ENCODE measurements at regions not wholly inside any gene's neighbourhood (a gene's known extent, or its start where the extent isn't known, plus 50 kb on each side); places are given as distances from the start of the nearest gene placed in this dataset.
A peak's percentile ranks its signal among the peaks of the same experiment; 100 is the strongest.
"Not testable (repeated sequence)": the region's sequence is repeated elsewhere in the genome, so short reads cannot be mapped to it uniquely, and the experiment has no call there.

DNA sequence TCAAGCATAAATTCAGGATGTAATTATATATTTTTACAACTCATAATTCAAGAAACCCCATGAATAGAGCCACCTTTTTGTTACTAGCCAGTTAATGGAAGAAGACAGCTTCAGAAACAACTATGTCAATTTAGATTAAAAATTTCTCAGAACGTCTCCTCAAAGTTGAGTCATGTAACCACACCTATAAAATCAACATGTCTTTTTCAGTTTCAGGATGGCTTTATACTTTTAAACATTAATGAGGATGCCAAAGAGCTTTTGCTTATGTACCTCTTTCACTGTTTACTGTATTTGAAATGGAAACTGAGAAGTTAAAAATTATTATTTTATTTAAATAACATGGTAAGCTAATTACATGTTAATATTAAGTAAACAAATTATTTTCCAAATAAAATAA is 280.1 kb downstream of the PTH2R start:
- Histone ChIP-seq H3K27ac (no peak overlapping the region), H3K4me3 (no peak overlapping the region), H3K36me3 (no peaks in the 10 kb centered on the region), H3K27me3 (no peaks in the 10 kb centered on the region), H3K4me1 (no peaks in the 10 kb centered on the region), H3K9me3 (peaks cover 0 to 28% of the 10 kb centered on the region in 2 donors)
- ATAC-seq (no peak), DNase-seq (no peak)
- intact Hi-C loops (cut with DNase I) = no loop called here
- TF ChIP-seq, protein P1, sequence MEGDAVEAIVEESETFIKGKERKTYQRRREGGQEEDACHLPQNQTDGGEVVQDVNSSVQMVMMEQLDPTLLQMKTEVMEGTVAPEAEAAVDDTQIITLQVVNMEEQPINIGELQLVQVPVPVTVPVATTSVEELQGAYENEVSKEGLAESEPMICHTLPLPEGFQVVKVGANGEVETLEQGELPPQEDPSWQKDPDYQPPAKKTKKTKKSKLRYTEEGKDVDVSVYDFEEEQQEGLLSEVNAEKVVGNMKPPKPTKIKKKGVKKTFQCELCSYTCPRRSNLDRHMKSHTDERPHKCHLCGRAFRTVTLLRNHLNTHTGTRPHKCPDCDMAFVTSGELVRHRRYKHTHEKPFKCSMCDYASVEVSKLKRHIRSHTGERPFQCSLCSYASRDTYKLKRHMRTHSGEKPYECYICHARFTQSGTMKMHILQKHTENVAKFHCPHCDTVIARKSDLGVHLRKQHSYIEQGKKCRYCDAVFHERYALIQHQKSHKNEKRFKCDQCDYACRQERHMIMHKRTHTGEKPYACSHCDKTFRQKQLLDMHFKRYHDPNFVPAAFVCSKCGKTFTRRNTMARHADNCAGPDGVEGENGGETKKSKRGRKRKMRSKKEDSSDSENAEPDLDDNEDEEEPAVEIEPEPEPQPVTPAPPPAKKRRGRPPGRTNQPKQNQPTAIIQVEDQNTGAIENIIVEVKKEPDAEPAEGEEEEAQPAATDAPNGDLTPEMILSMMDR (IDR thresholded peaks at IDR 0.05) = no peak

DNA sequence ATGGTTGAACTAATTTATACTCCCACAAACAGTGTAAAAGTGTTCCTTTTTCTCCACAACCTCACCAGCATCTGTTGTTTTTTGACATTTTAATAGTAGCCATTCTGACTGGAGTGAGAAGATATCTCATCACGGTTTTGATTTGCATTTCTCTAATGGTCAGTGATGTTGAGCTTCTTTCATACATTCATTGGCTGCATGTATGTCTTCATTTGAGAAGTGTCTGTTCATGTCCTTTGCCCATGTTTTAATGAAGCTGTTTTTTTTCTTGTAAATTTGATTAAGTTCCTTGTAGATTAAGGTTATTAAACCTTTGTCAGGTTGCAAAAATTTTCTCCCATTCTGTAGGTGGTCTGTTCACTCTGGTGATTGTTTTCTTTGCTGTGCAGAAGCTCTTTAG is 281.1 kb downstream of the PTH2R start:
- ATAC-seq; H3K4me1 ChIP-seq; H3K4me3 ChIP-seq; H3K27me3 ChIP-seq; intact Hi-C loops (cut with DNase I); H3K27ac ChIP-seq; H3K36me3 ChIP-seq; DNase-seq: not testable (repeated sequence)
- H3K9me3 ChIP-seq = peaks cover 0 to 25% of the 10 kb centered on the region in 2 donors

DNA sequence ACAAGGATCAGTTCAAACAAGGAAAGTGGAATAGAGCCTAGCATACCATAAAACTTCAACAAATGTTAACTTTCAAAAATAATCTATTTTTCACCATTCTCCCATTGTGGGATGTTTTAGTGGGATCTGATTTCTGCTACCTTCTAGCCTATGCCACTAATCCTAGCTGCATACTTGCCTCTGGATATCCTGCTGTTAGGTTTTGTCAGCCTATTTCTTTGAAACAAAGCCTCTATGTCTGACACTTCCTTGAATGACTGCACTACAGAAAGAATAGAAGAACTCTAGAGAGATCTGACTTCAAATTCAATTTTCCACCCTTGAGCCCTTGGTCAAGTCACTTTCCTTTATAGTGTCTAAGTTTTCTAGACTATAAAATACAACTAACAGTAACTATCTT is 291.5 kb downstream of the PTH2R start:
- no peaks in the 10 kb centered on the region for H3K9me3 ChIP-seq
- no peaks in the 10 kb centered on the region for H3K4me1 ChIP-seq
- no peak for ATAC-seq
- TF ChIP-seq, protein P1 (IDR thresholded peaks at IDR 0.05) = no peak
- H3K27me3 ChIP-seq = no peaks in the 10 kb centered on the region
- H3K27ac ChIP-seq = no peak overlapping the region
- intact Hi-C loops (cut with DNase I) = no loop called here
- H3K36me3 ChIP-seq = no peaks in the 10 kb centered on the region
- no peak overlapping the region for H3K4me3 ChIP-seq
- DNase-seq = no peak

DNA sequence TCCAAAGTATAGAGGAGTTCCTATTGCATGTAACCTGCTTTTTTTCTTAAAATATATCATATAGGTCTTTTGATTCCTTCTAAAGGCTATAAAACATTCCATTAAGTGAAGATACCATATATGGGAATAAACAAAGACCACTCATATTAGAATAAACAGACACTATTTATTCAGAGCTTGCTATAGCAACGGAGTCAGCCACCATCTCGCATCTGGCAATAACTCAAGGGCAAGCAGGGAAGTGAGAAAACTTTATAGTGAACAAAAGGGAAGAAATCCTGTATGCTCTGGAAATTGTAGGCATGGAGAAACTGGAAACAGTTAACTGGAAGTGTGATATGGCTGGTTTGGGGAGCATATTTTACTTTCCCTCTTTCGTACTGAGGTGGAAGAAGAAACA is 301.9 kb downstream of the PTH2R start:
- H3K36me3 ChIP-seq = no peaks in the 10 kb centered on the region
- intact Hi-C loops (cut with DNase I) = no loop called here
- H3K27ac ChIP-seq = no peak overlapping the region
- no peaks in the 10 kb centered on the region for H3K4me1 ChIP-seq
- peak in 1 of 4 donors; percentile 3 for DNase-seq
- TF ChIP-seq, protein P1 (IDR thresholded peaks at IDR 0.05) = no peak
- H3K4me3 ChIP-seq = no peak overlapping the region
- no peaks in the 10 kb centered on the region for H3K9me3 ChIP-seq
- ATAC-seq = no peak
- no peaks in the 10 kb centered on the region for H3K27me3 ChIP-seq

DNA sequence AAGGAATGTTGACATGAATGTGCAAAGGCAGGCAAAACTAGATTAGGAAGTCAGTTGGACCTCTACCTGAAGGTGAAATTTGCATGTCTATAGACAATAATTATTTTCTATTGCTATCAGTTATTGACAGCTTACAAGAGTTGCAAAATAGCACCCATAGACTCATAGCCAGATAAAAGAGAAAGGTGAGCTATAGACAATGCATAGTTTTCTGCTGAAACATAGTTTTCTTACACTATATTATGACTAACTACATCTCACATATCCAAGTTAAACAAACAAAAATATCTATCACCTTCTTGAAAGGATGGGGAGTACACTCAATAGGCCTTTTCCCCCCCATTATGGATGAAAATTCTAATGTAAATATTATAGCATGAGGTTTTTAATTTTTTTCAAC is 305.0 kb downstream of the PTH2R start:
- Histone ChIP-seq H3K27me3 (no peaks in the 10 kb centered on the region), H3K4me1 (no peaks in the 10 kb centered on the region), H3K36me3 (no peaks in the 10 kb centered on the region), H3K4me3 (no peak overlapping the region), H3K27ac (no peak overlapping the region), H3K9me3 (no peaks in the 10 kb centered on the region)
- DNase-seq (no peak), ATAC-seq (no peak)
- intact Hi-C loops (cut with DNase I) = no loop called here
- TF ChIP-seq, protein P1 (IDR thresholded peaks at IDR 0.05) = no peak

DNA sequence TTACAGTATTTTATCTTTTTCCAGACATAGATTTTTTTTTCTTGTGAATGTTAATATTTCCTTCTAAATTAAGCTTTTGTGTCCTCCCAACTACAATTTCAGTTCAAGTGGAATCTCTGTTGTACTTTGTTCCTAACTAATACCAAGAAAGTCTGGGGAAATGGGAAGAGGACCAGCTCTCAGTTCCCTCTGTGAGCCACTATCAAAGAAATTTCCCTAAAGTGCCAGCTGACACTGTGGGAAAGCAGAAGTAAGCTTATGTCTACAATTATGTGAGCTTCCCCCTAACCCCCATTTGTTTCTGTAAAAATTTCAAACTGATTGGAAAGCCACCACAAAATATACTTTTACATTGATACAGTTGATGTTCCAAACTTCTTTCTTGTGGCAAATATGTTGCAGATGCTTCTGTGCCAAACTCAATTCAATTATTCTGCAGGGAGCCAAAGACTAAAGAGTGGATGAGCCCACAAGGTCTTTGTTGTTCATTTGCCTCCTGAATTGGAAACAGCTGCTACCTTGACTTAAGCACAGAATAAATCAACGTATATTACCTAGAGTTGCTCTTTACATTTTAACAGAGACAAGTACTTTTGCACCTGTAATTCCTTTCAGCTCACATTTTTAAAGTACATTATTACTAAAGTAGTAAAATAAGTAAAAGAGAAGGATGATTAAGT is 306.6 kb downstream of the PTH2R start:
- H3K36me3 ChIP-seq = no peaks in the 10 kb centered on the region
- TF ChIP-seq, protein P1 (IDR thresholded peaks at IDR 0.05) = no peak
- no peaks in the 10 kb centered on the region for H3K27me3 ChIP-seq
- no peak for DNase-seq
- H3K4me3 ChIP-seq = no peak overlapping the region
- intact Hi-C loops (cut with DNase I) = no loop called here
- no peak for ATAC-seq
- H3K9me3 ChIP-seq = no peaks in the 10 kb centered on the region
- no peaks in the 10 kb centered on the region for H3K4me1 ChIP-seq
- H3K27ac ChIP-seq = no peak overlapping the region
